GM12874 (cell line): ENCODE measurements at regions not wholly inside any gene's neighbourhood (a gene's known extent, or its start where the extent isn't known, plus 50 kb on each side); places are given as distances from the start of the nearest gene placed in this dataset.

ENCODE experiments used
- CTCF ChIP-seq: IDR thresholded peaks from 2 replicates; pipeline ENCODE4 v1.5.1; 2011; ENCODE audit warnings: low read depth, mild to moderate bottlenecking, control low read depth, low read length, moderate library complexity; ENCODE audit not compliant: insufficient read depth

GRCh38 chr14:43056106-43056505 lies 1449.4 kb downstream of the LRFN5 start:
- no peak for TF ChIP-seq CTCF

- no peak for TF ChIP-seq CTCF
Measured at GRCh38 chr14:43052897-43053296, 1446.2 kb downstream of the LRFN5 start.

- TF ChIP-seq CTCF, result no peak
Measured at GRCh38 chr14:43043850-43044249, 1437.2 kb downstream of the LRFN5 start.

- TF ChIP-seq CTCF, result no peak
Measured at GRCh38 chr14:43042408-43042807, 1435.7 kb downstream of the LRFN5 start.

GRCh38 chr14:43041976-43042375 lies 1435.3 kb downstream of the LRFN5 start:
- no peak for TF ChIP-seq CTCF

- TF ChIP-seq CTCF, result no peak
Measured at GRCh38 chr14:43041207-43041606, 1434.5 kb downstream of the LRFN5 start.

GRCh38 chr14:43039881-43040280 lies 1433.2 kb downstream of the LRFN5 start:
- no peak for TF ChIP-seq CTCF

GRCh38 chr14:43031598-43031997 lies 1424.9 kb downstream of the LRFN5 start:
- no peak for TF ChIP-seq CTCF
